Neural cell (in vitro differentiated cells): ENCODE measurements at regions not wholly inside any gene's neighbourhood (a gene's known extent, or its start where the extent isn't known, plus 50 kb on each side); places are given as distances from the start of the nearest gene placed in this dataset.

Experiments
- H2AFZ ChIP-seq: fragments of 200-600, 300-800 bp; sonication (generic), shearing (Covaris generic); 2 replicates; pipeline ENCODE4 v1.6.0; 2014; ENCODE audit warnings: low read depth, mild to moderate bottlenecking, antibody characterized with exemption, low read length, moderate library complexity
- H3F3A ChIP-seq: fragments of 200-600 bp; shearing (Covaris generic); 2 replicates; pipeline ENCODE4 v1.6.1; 2016; ENCODE audit warnings: mild to moderate bottlenecking, moderate library complexity, mixed read lengths, antibody characterized with exemption, low read length; ENCODE audit not compliant: insufficient read depth, poor library complexity, severe bottlenecking
- H3K27ac ChIP-seq: fragments of 200-600, 300-800 bp; sonication (generic), shearing (Covaris generic); 2 replicates; pipeline ENCODE4 v1.5.1; 2014; ENCODE audit warnings: mild to moderate bottlenecking, low read length, moderate library complexity
- H3K27me3 ChIP-seq: fragments of 300-800, 200-600 bp; sonication (generic), shearing (Covaris generic); 2 replicates; pipeline ENCODE4 v1.6.0; 2014; ENCODE audit warnings: mild to moderate bottlenecking, low read depth, low read length, moderate library complexity; ENCODE audit not compliant: insufficient read depth
- H3K36me3 ChIP-seq: fragments of 300-800, 200-600 bp; sonication (generic), shearing (Covaris generic); 2 replicates; pipeline ENCODE4 v1.5.1; 2014; ENCODE audit warnings: mild to moderate bottlenecking, antibody characterized with exemption, low read length, moderate library complexity; ENCODE audit not compliant: insufficient read depth
- H3K4me2 ChIP-seq: fragments of 300-800, 200-600 bp; sonication (generic), shearing (Covaris generic); 2 replicates; pipeline ENCODE4 v1.6.0; 2014; ENCODE audit warnings: mild to moderate bottlenecking, low read length
- H3K4me3 ChIP-seq: fragments of 300-800, 200-600 bp; sonication (generic), shearing (Covaris generic); 2 replicates; pipeline ENCODE4 v1.5.1; 2014; ENCODE audit warnings: mild to moderate bottlenecking, low read length, moderate library complexity
- H3K79me2 ChIP-seq: fragments of 200-600 bp; shearing (Covaris generic); replicated peaks from 2 replicates; pipeline ENCODE4 v1.6.0; 2014; ENCODE audit warnings: mild to moderate bottlenecking, low read length, moderate library complexity; ENCODE audit not compliant: insufficient read depth
- H3K9ac ChIP-seq: fragments of 300-800, 200-600 bp; sonication (generic), shearing (Covaris generic); 2 replicates; pipeline ENCODE4 v1.6.1; 2016; ENCODE audit warnings: mild to moderate bottlenecking, low read length, mixed read lengths
- H3K9me2 ChIP-seq: fragments of 200-600 bp; shearing (Covaris generic); 2 replicates; pipeline ENCODE4 v1.6.1; 2016; ENCODE audit warnings: mild to moderate bottlenecking, low read length, mixed read lengths; ENCODE audit not compliant: insufficient read depth
- H3K9me3 ChIP-seq: fragments of 200-600, 300-800 bp; sonication (generic), shearing (Covaris generic); 2 replicates; pipeline ENCODE4 v1.6.1; 2016; ENCODE audit warnings: mild to moderate bottlenecking, mixed run types, low read length, moderate library complexity, mixed read lengths
- H4K20me1 ChIP-seq: fragments of 200-600 bp; shearing (Covaris generic); 2 replicates; pipeline ENCODE4 v1.6.1; 2016; ENCODE audit warnings: mild to moderate bottlenecking, mixed run types; ENCODE audit not compliant: insufficient read depth
- CTCF ChIP-seq: fragments of 450-650 bp; IDR thresholded peaks from 2 replicates; pipeline ENCODE4 v1.5.1; 2014; ENCODE audit warnings: antibody characterized with exemption, mild to moderate bottlenecking, moderate library complexity; ENCODE audit not compliant: poor library complexity, severe bottlenecking
- EP300 ChIP-seq: fragments of 450-650 bp; conservative IDR thresholded peaks from 2 replicates; pipeline ENCODE4 v1.6.1; 2014; ENCODE audit warnings: antibody characterized with exemption, mild to moderate bottlenecking, moderate library complexity; ENCODE audit not compliant: poor library complexity, severe bottlenecking
- EZH2 ChIP-seq: fragments of 200-600, 300-800 bp; shearing (Covaris generic), sonication (generic); IDR thresholded peaks from 2 replicates; pipeline ENCODE4 v1.6.1; 2014; ENCODE audit warnings: antibody characterized with exemption, low read length, borderline replicate concordance, mild to moderate bottlenecking; ENCODE audit not compliant: insufficient read depth, poor library complexity, severe bottlenecking
- MXI1 ChIP-seq: fragments of 450-650 bp; conservative IDR thresholded peaks from 2 replicates; pipeline ENCODE4 v1.6.1; 2014; ENCODE audit warnings: antibody characterized with exemption, mild to moderate bottlenecking; ENCODE audit not compliant: poor library complexity, severe bottlenecking
- POLR2AphosphoS5 ChIP-seq: IDR thresholded peaks from 2 replicates; pipeline ENCODE4 v1.6.1; 2012
- RAD21 ChIP-seq: fragments of 450-650 bp; conservative IDR thresholded peaks from 2 replicates; pipeline ENCODE4 v1.6.1; 2014; ENCODE audit warnings: antibody characterized with exemption, mild to moderate bottlenecking, moderate library complexity
- REST ChIP-seq: IDR thresholded peaks from 2 replicates; pipeline ENCODE4 v1.6.1; 2012; ENCODE audit warnings: borderline replicate concordance
- SMC3 ChIP-seq: fragments of 450-650 bp; conservative IDR thresholded peaks from 2 replicates; pipeline ENCODE4 v1.6.1; 2014; ENCODE audit warnings: antibody characterized with exemption, mild to moderate bottlenecking, moderate library complexity; ENCODE audit not compliant: poor library complexity
- TAF1 ChIP-seq: IDR thresholded peaks from 2 replicates; pipeline ENCODE4 v1.6.1; 2012; ENCODE audit warnings: low read depth

GRCh38 chr7:19589446-19589845 lies 119.4 kb downstream of the POLR1F start:
- Histone ChIP-seq H3K27ac (no peak overlapping the region), H4K20me1 (no peaks in the 10 kb centered on the region), H2AFZ (no peak overlapping the region), H3F3A (no peaks in the 10 kb centered on the region), H3K4me2 (no peak overlapping the region), H3K36me3 (no peaks in the 10 kb centered on the region), H3K9ac (no peak overlapping the region), H3K9me3 (no peaks in the 10 kb centered on the region), H3K27me3 (no peaks in the 10 kb centered on the region), H3K9me2 (no peaks in the 10 kb centered on the region), H3K79me2 (no peaks in the 10 kb centered on the region), H3K4me3 (no peak overlapping the region)
- TF ChIP-seq REST (no peak), MXI1 (no peak), EP300 (no peak), EZH2 (no peak), SMC3 (no peak), POLR2AphosphoS5 (no peak), CTCF (no peak)

- H3K36me3 ChIP-seq, result no peaks in the 10 kb centered on the region
- no peaks in the 10 kb centered on the region for H3K27me3 ChIP-seq
- H3F3A ChIP-seq, result no peaks in the 10 kb centered on the region
- H3K4me3 ChIP-seq, result no peak overlapping the region
- no peaks in the 10 kb centered on the region for H3K9me2 ChIP-seq
- H3K79me2 ChIP-seq, result no peaks in the 10 kb centered on the region
- no peak overlapping the region for H3K9ac ChIP-seq
- H3K4me2 ChIP-seq, result no peak overlapping the region
- H3K27ac ChIP-seq, result no peak overlapping the region
- no peaks in the 10 kb centered on the region for H3K9me3 ChIP-seq
- TF ChIP-seq RAD21 (no peak), CTCF (no peak), TAF1 (no peak), SMC3 (no peak), POLR2AphosphoS5 (no peak), EZH2 (no peak), REST (no peak), EP300 (no peak), MXI1 (no peak)
- H4K20me1 ChIP-seq, result no peaks in the 10 kb centered on the region
- H2AFZ ChIP-seq, result no peak overlapping the region
These were observed 121.5 kb downstream of the POLR1F start for GRCh38 chr7:19587291-19587690.
